Fibroblast of lung (primary cell): ENCODE measurements at regions not wholly inside any gene's neighbourhood (a gene's known extent, or its start where the extent isn't known, plus 50 kb on each side); places are given as distances from the start of the nearest gene placed in this dataset.

Source experiments
- CTCF ChIP-seq, 2 donors: IDR thresholded peaks in 1 of 2; conservative IDR thresholded peaks in 1 of 2; 1 replicate in 1 of 2; 2 replicates in 1 of 2; pipeline ENCODE4 v1.5.1; 2011 to 2012; ENCODE audit warnings: low read length in 2 of 2, control low read depth in 1 of 2, inconsistent platforms in 1 of 2, low read depth in 1 of 2, mild to moderate bottlenecking in 1 of 2
- EZH2 ChIP-seq: IDR thresholded peaks from 2 replicates; pipeline ENCODE4 v1.5.1; 2012; ENCODE audit warnings: low read length, control low read depth, mild to moderate bottlenecking; ENCODE audit errors: missing control alignments

GRCh38 chr10:106520698-106521097 is 643.8 kb downstream of the SORCS1 start:
- TF ChIP-seq EZH2 (no peak), CTCF (conservative IDR thresholded peaks at IDR 0.05 in 1 of 2, IDR thresholded peaks at IDR 0.05 in 1 of 2; ENCODE audit: low read depth in 1 of 2, low read length in 2 of 2) (no peak)
